Psoas muscle (tissue), 7 donors: ENCODE measurements at regions not wholly inside any gene's neighbourhood (a gene's known extent, or its start where the extent isn't known, plus 50 kb on each side); places are given as distances from the start of the nearest gene placed in this dataset.

Experiments used
- ATAC-seq, 4 donors: fragments of 200-7000 bp; cut with Tn5 transposase; one replicate each; pipeline ENCODE4 v1.9.1; 2020; ENCODE audit warnings: moderate library complexity in 3 of 4, mild to moderate bottlenecking in 2 of 4
- DNase-seq, 2 donors: peaks; one replicate each; pipeline ENCODE4 v3.0.0-alpha.2; 2020
- H3K27ac ChIP-seq: fragments of 200-600 bp; one replicate; pipeline ENCODE4 v1.8.0; 2022
- H3K27me3 ChIP-seq, 3 donors: fragments of 200-600 bp in 1 of 3; one replicate each; pipeline versions ENCODE4 v1.6.1 to v1.8.0; 2013 to 2022; ENCODE audit warnings: low read length in 2 of 3, mild to moderate bottlenecking in 2 of 3, moderate library complexity in 1 of 3; ENCODE audit not compliant: insufficient read depth in 3 of 3
- H3K36me3 ChIP-seq, 2 donors: fragments of 200-600 bp in 1 of 2; one replicate each; pipeline versions ENCODE4 v1.6.1 to v1.8.0; 2013 to 2022; ENCODE audit warnings: low read depth in 1 of 2, mild to moderate bottlenecking in 1 of 2, moderate library complexity in 1 of 2; ENCODE audit not compliant: insufficient read depth in 1 of 2
- H3K4me1 ChIP-seq: fragments of 200-600 bp; one replicate; pipeline ENCODE4 v1.8.0; 2022
- H3K4me3 ChIP-seq: fragments of 200-600 bp; one replicate; pipeline ENCODE4 v1.8.0; 2022; ENCODE audit warnings: mild to moderate bottlenecking
- H3K9me3 ChIP-seq: fragments of 200-600 bp; one replicate; pipeline ENCODE4 v1.8.0; 2022
- WGBS, 3 donors: extraction: QIAGEN DNeasy Blood & Tissue Kit; methylation state at CpG; one replicate each; pipeline versions ENCODE4 v1.1.6 to v1.1.7; 2013; 5-methylcytosine and 5-hydroxymethylcytosine counted together
- intact Hi-C, 2 donors: fragments of 100-400 bp; cut with DNase I; formaldehyde crosslinking; loops; one replicate each; pipeline versions ENCODE4 v1.11.0 to v1.14.2; 2022
- TF ChIP-seq, protein P1 (sequence below): fragments of 200-600 bp; IDR thresholded peaks from one replicate; pipeline ENCODE4 v1.8.0; 2022; ENCODE audit warnings: antibody characterized with exemption
- donor health status: healthy with polysubstance abuse.
- donor health status: DM: no; HTN: no; CAD: no; lungs with moderate emphysema.
- donor health status: Bipolar disorder and iron deficiency.
- donor health status: healthy.
- donor health status: DM: yes; HTN: yes; CAD: no.
- donor health status: DM: no; HTN: no; CAD: no.
- donor health status: DM: yes; HTN: yes; CAD: no.

DNA sequence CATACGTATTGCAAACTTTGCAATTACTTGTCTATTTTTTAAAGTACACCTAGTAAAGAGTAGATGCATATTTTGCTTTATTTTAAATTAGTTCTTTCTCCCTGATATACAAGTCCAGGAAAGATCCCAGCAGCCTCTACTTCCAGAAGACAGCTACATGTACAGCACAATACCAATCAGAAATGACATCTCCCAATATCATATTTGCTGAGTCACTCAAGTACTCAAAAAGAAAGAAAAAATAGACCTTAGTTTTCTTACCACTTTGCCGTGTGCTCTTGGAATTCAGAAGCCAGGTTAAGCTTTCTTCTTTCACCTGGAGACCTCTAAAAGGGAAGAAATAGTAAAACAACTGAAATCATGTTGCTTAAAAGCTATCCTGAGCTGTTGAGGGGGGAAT lies 412.6 kb upstream of the RUNX1 start:
- TF ChIP-seq, protein P1, sequence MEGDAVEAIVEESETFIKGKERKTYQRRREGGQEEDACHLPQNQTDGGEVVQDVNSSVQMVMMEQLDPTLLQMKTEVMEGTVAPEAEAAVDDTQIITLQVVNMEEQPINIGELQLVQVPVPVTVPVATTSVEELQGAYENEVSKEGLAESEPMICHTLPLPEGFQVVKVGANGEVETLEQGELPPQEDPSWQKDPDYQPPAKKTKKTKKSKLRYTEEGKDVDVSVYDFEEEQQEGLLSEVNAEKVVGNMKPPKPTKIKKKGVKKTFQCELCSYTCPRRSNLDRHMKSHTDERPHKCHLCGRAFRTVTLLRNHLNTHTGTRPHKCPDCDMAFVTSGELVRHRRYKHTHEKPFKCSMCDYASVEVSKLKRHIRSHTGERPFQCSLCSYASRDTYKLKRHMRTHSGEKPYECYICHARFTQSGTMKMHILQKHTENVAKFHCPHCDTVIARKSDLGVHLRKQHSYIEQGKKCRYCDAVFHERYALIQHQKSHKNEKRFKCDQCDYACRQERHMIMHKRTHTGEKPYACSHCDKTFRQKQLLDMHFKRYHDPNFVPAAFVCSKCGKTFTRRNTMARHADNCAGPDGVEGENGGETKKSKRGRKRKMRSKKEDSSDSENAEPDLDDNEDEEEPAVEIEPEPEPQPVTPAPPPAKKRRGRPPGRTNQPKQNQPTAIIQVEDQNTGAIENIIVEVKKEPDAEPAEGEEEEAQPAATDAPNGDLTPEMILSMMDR, result no peak
- Histone ChIP-seq H3K27ac (no peak overlapping the region), H3K9me3 (no peaks in the 10 kb centered on the region), H3K27me3 (peaks cover 0 to 2% (median 0%) of the 10 kb centered on the region in 3 donors), H3K4me1 (no peaks in the 10 kb centered on the region), H3K36me3 (no peaks in the 10 kb centered on the region), H3K4me3 (no peak overlapping the region)
- 80 to 90% (median 82%) methylated on average over 2 of the region's 2 CpGs for WGBS, 3 donors
- intact Hi-C loops, result no loop called here
- ATAC-seq (no peak), DNase-seq (no peak)

DNA sequence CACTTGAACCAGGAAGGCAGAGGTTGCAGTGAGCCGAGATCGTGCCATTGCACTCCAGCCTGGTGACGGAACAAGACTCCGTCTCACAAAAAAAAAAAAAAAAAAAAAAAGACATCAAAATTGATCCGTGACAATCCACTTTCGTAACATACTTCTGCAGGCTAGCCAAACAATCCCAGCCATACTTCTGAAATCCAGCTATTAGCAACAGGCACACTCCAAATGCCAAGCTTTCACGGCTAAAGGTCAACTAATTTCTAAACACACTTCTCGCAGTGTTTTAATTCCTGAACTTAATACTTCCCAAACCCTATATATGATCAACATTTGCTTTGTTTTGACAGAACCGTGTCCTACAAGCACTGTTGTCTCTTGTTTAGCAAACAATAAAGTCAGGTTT lies 411.3 kb upstream of the RUNX1 start:
- no peak for ATAC-seq
- WGBS, 3 donors, result 38 to 51% (median 40%) methylated on average over 9 of the region's 9 CpGs
- no peak overlapping the region for H3K4me3 ChIP-seq
- intact Hi-C loops, result no loop called here
- H3K27ac ChIP-seq, result no peak overlapping the region
- no peaks in the 10 kb centered on the region for H3K36me3 ChIP-seq
- TF ChIP-seq, protein P1, result no peak
- peaks cover 0 to 2% (median 0%) of the 10 kb centered on the region in 3 donors for H3K27me3 ChIP-seq
- no peaks in the 10 kb centered on the region for H3K4me1 ChIP-seq
- no peak for DNase-seq
- H3K9me3 ChIP-seq, result no peaks in the 10 kb centered on the region

GRCh38 chr21:35458405-35458804 lies 409.3 kb upstream of the RUNX1 start:
- Histone ChIP-seq H3K4me3 (no peak overlapping the region), H3K4me1 (no peaks in the 10 kb centered on the region), H3K36me3 (no peaks in the 10 kb centered on the region), H3K27me3 (peaks cover 0 to 2% (median 0%) of the 10 kb centered on the region in 3 donors), H3K27ac (no peak overlapping the region), H3K9me3 (no peaks in the 10 kb centered on the region)
- intact Hi-C loops, result no loop called here
- TF ChIP-seq, protein P1, result no peak
- 64 to 71% (median 65%) methylated on average over 5 of the region's 5 CpGs for WGBS, 3 donors
- no peak for ATAC-seq
- DNase-seq, result no peak

DNA sequence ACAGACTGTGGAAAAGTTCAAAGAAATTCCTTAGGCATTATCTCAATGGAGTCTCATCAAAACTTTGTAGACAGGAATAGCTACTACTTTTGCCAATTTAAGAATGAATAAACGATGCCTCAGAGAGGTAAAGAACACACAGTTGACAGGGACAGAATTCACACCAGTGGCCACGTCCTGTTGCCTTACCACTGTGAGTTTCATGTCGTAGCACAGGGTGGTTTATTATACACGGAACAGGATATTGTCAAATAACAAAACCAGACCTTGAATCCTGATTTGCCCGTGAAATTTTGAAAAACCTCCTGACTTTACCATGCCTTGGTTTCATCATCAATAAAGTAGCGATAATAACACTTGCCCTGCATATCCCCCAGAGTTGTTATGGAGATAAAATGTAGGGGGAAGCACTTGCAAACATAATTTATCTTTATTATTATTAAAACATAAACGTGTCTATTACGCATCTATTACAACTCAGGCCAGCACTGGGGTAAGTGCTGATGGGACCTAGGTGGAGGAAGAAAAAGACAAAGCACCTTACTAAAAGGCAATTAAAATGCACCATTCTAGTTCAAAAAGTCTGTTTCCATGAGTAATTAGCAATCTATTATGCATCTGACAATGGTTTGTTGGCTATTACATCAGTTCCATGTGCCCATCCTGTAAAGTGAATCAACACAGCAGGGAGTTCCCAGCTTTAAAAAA lies 408.1 kb upstream of the RUNX1 start:
- Histone ChIP-seq H3K27me3 (peaks cover 0 to 2% (median 0%) of the 10 kb centered on the region in 3 donors), H3K4me3 (no peak overlapping the region), H3K9me3 (no peaks in the 10 kb centered on the region), H3K4me1 (no peaks in the 10 kb centered on the region), H3K27ac (no peak overlapping the region), H3K36me3 (no peaks in the 10 kb centered on the region)
- ATAC-seq (no peak), DNase-seq (no peak)
- intact Hi-C loops, result no loop called here
- TF ChIP-seq, protein P1, result no peak
- 86 to 88% (median 87%) methylated on average over 8 of the region's 8 CpGs for WGBS, 3 donors

GRCh38 chr21:35451276-35451675 lies 402.2 kb upstream of the RUNX1 start:
- intact Hi-C loops, result no loop called here
- Histone ChIP-seq H3K27me3 (no peaks in the 10 kb centered on the region), H3K9me3 (no peaks in the 10 kb centered on the region), H3K36me3 (no peaks in the 10 kb centered on the region), H3K4me3 (no peak overlapping the region), H3K27ac (no peak overlapping the region), H3K4me1 (no peaks in the 10 kb centered on the region)
- ATAC-seq (no peak), DNase-seq (no peak)
- TF ChIP-seq, protein P1, result no peak
- WGBS, 3 donors, result 94 to 97% (median 94%) methylated on average over 1 of the region's 1 CpG
